GM12891 (cell line): ENCODE measurements at regions not wholly inside any gene's neighbourhood (a gene's known extent, or its start where the extent isn't known, plus 50 kb on each side); places are given as distances from the start of the nearest gene placed in this dataset.

Experiments
- POLR2AphosphoS5 ChIP-seq: IDR thresholded peaks from 2 replicates; pipeline ENCODE4 v1.6.1; 2011; ENCODE audit warnings: low read depth, low read length, control low read depth
- TAF1 ChIP-seq: IDR thresholded peaks from 2 replicates; pipeline ENCODE4 v1.6.1; 2011; ENCODE audit warnings: low read depth, low read length, control low read depth

DNA sequence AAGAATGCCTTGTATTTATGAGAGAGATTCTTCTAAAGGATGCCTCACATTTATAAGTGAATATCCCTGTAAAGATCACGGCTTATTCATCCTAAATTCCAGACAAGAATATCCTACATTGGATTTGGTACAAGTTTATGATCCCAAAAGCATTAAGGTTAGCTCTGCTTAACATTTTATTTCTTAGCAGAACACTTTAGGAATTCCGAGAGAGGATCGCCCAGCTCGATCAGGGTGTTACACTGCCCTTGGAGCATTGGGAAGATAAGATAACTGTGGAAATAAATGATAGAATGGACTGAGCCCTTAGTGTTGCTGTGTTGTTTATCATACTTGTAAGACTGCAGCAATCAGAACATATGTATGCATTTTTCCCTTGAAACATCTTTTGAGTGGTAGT lies 223.0 kb upstream of the CDIN1 start:
- TF ChIP-seq TAF1 (no peak), POLR2AphosphoS5 (no peak)
